ENCODE measurements at regions not wholly inside any gene's neighbourhood (a gene's known extent, or its start where the extent isn't known, plus 50 kb on each side); places are given as distances from the start of the nearest gene placed in this dataset.

GRCh38 chr10:123614888-123615287 lies 51.3 kb upstream of the GPR26 start (continued):
- TF ChIP-seq REL (CRISPR knock-in tag; conservative IDR thresholded peaks at IDR 0.05) (no peak), ZNF3 (CRISPR knock-in tag; IDR thresholded peaks at IDR 0.05) (peak; percentile 46; the same call in 1 of the 2 replicates), GABPB1 (CRISPR knock-in tag; IDR thresholded peaks at IDR 0.05) (peak; percentile 11; the same call in 1 of the 2 replicates), EHMT2 (IDR thresholded peaks at IDR 0.05; ENCODE audit: borderline replicate concordance, low read depth, low read length) (peak; percentile 97), HMG20A (CRISPR knock-in tag; IDR thresholded peaks at IDR 0.05; ENCODE audit: borderline replicate concordance) (no peak), NFYB (CRISPR knock-in tag; IDR thresholded peaks at IDR 0.05) (no peak), NCOR1 (IDR thresholded peaks at IDR 0.05; ENCODE audit: borderline replicate concordance, low read length) (no peak), CHD2 (IDR thresholded peaks at IDR 0.05; ENCODE audit: low read depth, low read length) (no peak), ZNF773 (CRISPR knock-in tag; IDR thresholded peaks at IDR 0.05; ENCODE audit: borderline replicate concordance) (peak; percentile 64; the same call in 1 of the 2 replicates), ZNF775 (CRISPR knock-in tag; IDR thresholded peaks at IDR 0.05; ENCODE audit: borderline replicate concordance) (no peak), ZMYM4 (CRISPR knock-in tag; IDR thresholded peaks at IDR 0.05) (peak; percentile 25; the same call in 1 of the 2 replicates), FOSL2 (CRISPR knock-in tag; IDR thresholded peaks at IDR 0.05) (peak; percentile 34; the same call in 1 of the 2 replicates), ZHX2 (IDR thresholded peaks at IDR 0.05; ENCODE audit: low read depth) (no peak), ZHX2 (CRISPR knock-in tag; IDR thresholded peaks at IDR 0.05; ENCODE audit: borderline replicate concordance) (0 out of 2 replicates have a peak, but pooled peaks have one; percentile 78), GMEB1 (CRISPR knock-in tag; IDR thresholded peaks at IDR 0.05; ENCODE audit: borderline replicate concordance) (no peak)
- TF ChIP-seq, protein P1, sequence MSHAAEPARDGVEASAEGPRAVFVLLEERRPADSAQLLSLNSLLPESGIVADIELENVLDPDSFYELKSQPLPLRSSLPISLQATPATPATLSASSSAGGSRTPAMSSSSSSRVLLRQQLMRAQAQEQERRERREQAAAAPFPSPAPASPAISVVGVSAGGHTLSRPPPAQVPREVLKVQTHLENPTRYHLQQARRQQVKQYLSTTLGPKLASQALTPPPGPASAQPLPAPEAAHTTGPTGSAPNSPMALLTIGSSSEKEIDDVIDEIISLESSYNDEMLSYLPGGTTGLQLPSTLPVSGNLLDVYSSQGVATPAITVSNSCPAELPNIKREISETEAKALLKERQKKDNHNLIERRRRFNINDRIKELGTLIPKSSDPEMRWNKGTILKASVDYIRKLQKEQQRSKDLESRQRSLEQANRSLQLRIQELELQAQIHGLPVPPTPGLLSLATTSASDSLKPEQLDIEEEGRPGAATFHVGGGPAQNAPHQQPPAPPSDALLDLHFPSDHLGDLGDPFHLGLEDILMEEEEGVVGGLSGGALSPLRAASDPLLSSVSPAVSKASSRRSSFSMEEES (CRISPR knock-in tag; IDR thresholded peaks at IDR 0.05) = peak; percentile 79
- TF ChIP-seq, protein P2, sequence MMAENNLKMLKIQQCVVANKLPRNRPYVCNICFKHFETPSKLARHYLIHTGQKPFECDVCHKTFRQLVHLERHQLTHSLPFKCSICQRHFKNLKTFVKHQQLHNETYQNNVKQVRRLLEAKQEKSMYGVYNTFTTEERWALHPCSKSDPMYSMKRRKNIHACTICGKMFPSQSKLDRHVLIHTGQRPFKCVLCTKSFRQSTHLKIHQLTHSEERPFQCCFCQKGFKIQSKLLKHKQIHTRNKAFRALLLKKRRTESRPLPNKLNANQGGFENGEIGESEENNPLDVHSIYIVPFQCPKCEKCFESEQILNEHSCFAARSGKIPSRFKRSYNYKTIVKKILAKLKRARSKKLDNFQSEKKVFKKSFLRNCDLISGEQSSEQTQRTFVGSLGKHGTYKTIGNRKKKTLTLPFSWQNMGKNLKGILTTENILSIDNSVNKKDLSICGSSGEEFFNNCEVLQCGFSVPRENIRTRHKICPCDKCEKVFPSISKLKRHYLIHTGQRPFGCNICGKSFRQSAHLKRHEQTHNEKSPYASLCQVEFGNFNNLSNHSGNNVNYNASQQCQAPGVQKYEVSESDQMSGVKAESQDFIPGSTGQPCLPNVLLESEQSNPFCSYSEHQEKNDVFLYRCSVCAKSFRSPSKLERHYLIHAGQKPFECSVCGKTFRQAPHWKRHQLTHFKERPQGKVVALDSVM (CRISPR knock-in tag; IDR thresholded peaks at IDR 0.05) = no peak
- TF ChIP-seq, protein P3, sequence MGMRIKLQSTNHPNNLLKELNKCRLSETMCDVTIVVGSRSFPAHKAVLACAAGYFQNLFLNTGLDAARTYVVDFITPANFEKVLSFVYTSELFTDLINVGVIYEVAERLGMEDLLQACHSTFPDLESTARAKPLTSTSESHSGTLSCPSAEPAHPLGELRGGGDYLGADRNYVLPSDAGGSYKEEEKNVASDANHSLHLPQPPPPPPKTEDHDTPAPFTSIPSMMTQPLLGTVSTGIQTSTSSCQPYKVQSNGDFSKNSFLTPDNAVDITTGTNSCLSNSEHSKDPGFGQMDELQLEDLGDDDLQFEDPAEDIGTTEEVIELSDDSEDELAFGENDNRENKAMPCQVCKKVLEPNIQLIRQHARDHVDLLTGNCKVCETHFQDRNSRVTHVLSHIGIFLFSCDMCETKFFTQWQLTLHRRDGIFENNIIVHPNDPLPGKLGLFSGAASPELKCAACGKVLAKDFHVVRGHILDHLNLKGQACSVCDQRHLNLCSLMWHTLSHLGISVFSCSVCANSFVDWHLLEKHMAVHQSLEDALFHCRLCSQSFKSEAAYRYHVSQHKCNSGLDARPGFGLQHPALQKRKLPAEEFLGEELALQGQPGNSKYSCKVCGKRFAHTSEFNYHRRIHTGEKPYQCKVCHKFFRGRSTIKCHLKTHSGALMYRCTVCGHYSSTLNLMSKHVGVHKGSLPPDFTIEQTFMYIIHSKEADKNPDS (CRISPR knock-in tag; IDR thresholded peaks at IDR 0.05) = no peak

All from HepG2 (cell line).